ENCODE measurements at regions not wholly inside any gene's neighbourhood (a gene's known extent, or its start where the extent isn't known, plus 50 kb on each side); places are given as distances from the start of the nearest gene placed in this dataset.

DNA sequence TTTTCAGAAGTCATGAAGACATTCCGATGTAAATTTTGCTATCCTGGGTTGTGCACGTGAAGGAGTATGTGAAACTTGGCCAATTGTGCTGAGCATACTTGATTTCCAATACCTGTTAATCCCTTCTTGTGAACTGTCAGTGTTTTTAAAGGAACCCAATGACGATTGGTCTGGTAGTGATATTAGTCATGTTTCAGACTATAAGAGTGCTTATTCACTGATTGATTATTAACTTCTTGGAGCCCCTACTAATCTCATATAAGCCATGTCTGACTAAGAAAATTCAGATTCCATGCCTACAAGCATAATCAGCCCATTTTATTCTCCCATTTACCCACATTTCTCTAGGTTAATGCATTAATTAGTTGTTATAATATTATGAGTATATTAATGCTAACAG is 330.8 kb upstream of the MTNR1B start:
- TF ChIP-seq EP300 (IDR thresholded peaks at IDR 0.05; ENCODE audit: borderline replicate concordance) (no peak), RAD21 (IDR thresholded peaks at IDR 0.05; ENCODE audit: low read depth) (no peak)
